A549 (cell line): ENCODE measurements at regions not wholly inside any gene's neighbourhood (a gene's known extent, or its start where the extent isn't known, plus 50 kb on each side); places are given as distances from the start of the nearest gene placed in this dataset.

ENCODE experiments used
- ATAC-seq, 2 experiments: fragments of 200-7000 bp in 1 of 2; fragments of >200 bp in 1 of 2; cut with Nextera tagmentation in 1 of 2; cut with Tn5 transposase in 1 of 2; 3 replicates each; pipeline versions ENCODE4 v1.8.0 to v1.9.1; 2018 to 2020; ENCODE audit warnings: mild to moderate bottlenecking in 1 of 2, moderate library complexity in 1 of 2
- CTCF ChIA-PET: fragments of 300-600 bp; sonication (Branson Sonifier 250); formaldehyde crosslinking; extraction: SDS; loops from one replicate; lab custom pipeline; 2021; ENCODE audit warnings: antibody characterized with exemption, inconsistent platforms; lab: Yijun Ruan, JAX
- POLR2A ChIA-PET: fragments of 350-600 bp; formaldehyde crosslinking; extraction: SDS; loops from one replicate; lab custom pipeline; 2021; ENCODE audit warnings: antibody characterized with exemption, inconsistent platforms; lab: Yijun Ruan, JAX
- DNase-seq, 2 experiments: peaks; one replicate each; pipeline versions ENCODE4 v3.0.0 to v3.0.0-alpha.2; 2011 to 2016; ENCODE audit warnings: low read depth in 1 of 2, low spot score in 1 of 2
- FAIRE-seq: peaks from 2 replicates; lab custom pipeline; 2011; peaks lifted over from hg19 to GRCh38; lab: Jason Lieb, UNC
- H3K27ac ChIP-seq, 2 experiments: fragments of >200 bp; sonication (Bioruptor Twin); formaldehyde crosslinking; 3 replicates each; pipeline ENCODE4 v1.5.1; 2016 to 2017
- H3K4me1 ChIP-seq: fragments of >200 bp; sonication (Bioruptor Twin); formaldehyde crosslinking; 3 replicates; pipeline ENCODE4 v1.6.1; 2016
- H3K4me2 ChIP-seq: fragments of >200 bp; sonication (Bioruptor Twin); formaldehyde crosslinking; 3 replicates; pipeline ENCODE4 v1.6.1; 2016
- H3K4me3 ChIP-seq: fragments of >200 bp; sonication (Bioruptor Twin); formaldehyde crosslinking; 3 replicates; pipeline ENCODE4 v1.5.1; 2016
- H3K9me3 ChIP-seq: fragments of >200 bp; sonication (Bioruptor Twin); formaldehyde crosslinking; 3 replicates; pipeline ENCODE4 v1.6.1; 2016
- BCL3 ChIP-seq: fragments of >200 bp; sonication (Bioruptor Twin); formaldehyde crosslinking; IDR thresholded peaks from 3 replicates; pipeline ENCODE4 v1.6.1; 2016
- CEBPB ChIP-seq, 2 experiments: fragments of >200 bp in 1 of 2; sonication (Bioruptor Twin) in 1 of 2; formaldehyde crosslinking in 1 of 2; IDR thresholded peaks; 2 replicates each; pipeline ENCODE4 v1.6.1; 2012 to 2016
- EHF ChIP-seq: fragments of 250-450 bp; sonication (Bioruptor Pico); IDR thresholded peaks from 2 replicates; pipeline ENCODE4 v1.5.0; 2020; ENCODE audit warnings: mild to moderate bottlenecking
- EP300 ChIP-seq, 2 experiments: fragments of >200 bp; sonication (Bioruptor Twin); formaldehyde crosslinking; IDR thresholded peaks; 2 replicates in 1 of 2; 3 replicates in 1 of 2; pipeline ENCODE4 v1.6.1; 2016 to 2017
- FOSL2 ChIP-seq, 2 experiments: fragments of 450-650 bp in 1 of 2; fragments of >200 bp in 1 of 2; sonication (Bioruptor Twin) in 1 of 2; formaldehyde crosslinking; IDR thresholded peaks; 2 replicates each; pipeline versions ENCODE4 v1.5.0 to v1.6.1; 2016 to 2020; ENCODE audit warnings: mild to moderate bottlenecking in 1 of 2, moderate library complexity in 1 of 2
- GATA3 ChIP-seq: IDR thresholded peaks from 2 replicates; pipeline ENCODE4 v1.6.1; 2012; ENCODE audit warnings: borderline replicate concordance
- HDAC2 ChIP-seq: fragments of 200-600 bp; sonication (generic); IDR thresholded peaks from 2 replicates; pipeline ENCODE4 v1.6.1; 2016
- HES2 ChIP-seq: fragments of >200 bp; sonication (Bioruptor Twin); formaldehyde crosslinking; IDR thresholded peaks from 2 replicates; pipeline ENCODE4 v1.6.1; 2016
- HOXB13 ChIP-seq: fragments of 250-450 bp; sonication (Bioruptor Pico); IDR thresholded peaks from 2 replicates; pipeline ENCODE4 v1.5.0; 2020; ENCODE audit warnings: low read depth, mild to moderate bottlenecking, moderate library complexity
- KDM1A ChIP-seq: fragments of 200-600 bp; sonication (generic); IDR thresholded peaks from 2 replicates; pipeline ENCODE4 v1.6.1; 2016; ENCODE audit warnings: low read depth, mild to moderate bottlenecking
- KDM5A ChIP-seq: fragments of 200-600 bp; sonication (generic); IDR thresholded peaks from 2 replicates; pipeline ENCODE4 v1.6.1; 2016; ENCODE audit warnings: antibody characterized with exemption, mild to moderate bottlenecking
- MAX ChIP-seq: IDR thresholded peaks from 2 replicates; pipeline ENCODE4 v1.6.1; 2012
- NR3C1 ChIP-seq: fragments of >200 bp; sonication (Bioruptor Twin); formaldehyde crosslinking; IDR thresholded peaks from 3 replicates; pipeline ENCODE4 v1.6.1; 2017
- PHF8 ChIP-seq: fragments of 200-600 bp; sonication (generic); IDR thresholded peaks from 2 replicates; pipeline ENCODE4 v1.6.1; 2016; ENCODE audit warnings: low read depth, mild to moderate bottlenecking, antibody characterized with exemption, moderate library complexity, borderline replicate concordance
- RAD21 ChIP-seq, 2 experiments: fragments of >200 bp in 1 of 2; sonication (Bioruptor Twin) in 1 of 2; formaldehyde crosslinking in 1 of 2; IDR thresholded peaks in 1 of 2; conservative IDR thresholded peaks in 1 of 2; 2 replicates in 1 of 2; 3 replicates in 1 of 2; pipeline ENCODE4 v1.6.1; 2012 to 2018; ENCODE audit warnings: inconsistent platforms in 1 of 2
- REST ChIP-seq: fragments of 200-600 bp; sonication (generic); IDR thresholded peaks from 2 replicates; pipeline ENCODE4 v1.6.1; 2016; ENCODE audit warnings: antibody characterized with exemption, mild to moderate bottlenecking, moderate library complexity
- RNF2 ChIP-seq: fragments of 200-600 bp; sonication (generic); IDR thresholded peaks from 2 replicates; pipeline ENCODE4 v1.6.1; 2016; ENCODE audit warnings: low read depth, mild to moderate bottlenecking, antibody characterized with exemption, moderate library complexity, borderline replicate concordance
- SMC3 ChIP-seq: fragments of >200 bp; sonication (Bioruptor Twin); formaldehyde crosslinking; IDR thresholded peaks from 3 replicates; pipeline ENCODE4 v1.6.1; 2018; ENCODE audit warnings: inconsistent platforms
- SREBF2 ChIP-seq: fragments of 450-650 bp; IDR thresholded peaks from 2 replicates; pipeline ENCODE4 v1.6.1; 2014; ENCODE audit warnings: mild to moderate bottlenecking, moderate library complexity
- TFCP2L1 ChIP-seq: fragments of 250-450 bp; sonication (Bioruptor Pico); IDR thresholded peaks from 2 replicates; pipeline ENCODE4 v1.5.0; 2021; ENCODE audit warnings: mild to moderate bottlenecking
- TP53 ChIP-seq: fragments of 250-450 bp; sonication (Bioruptor Pico); IDR thresholded peaks from 2 replicates; pipeline ENCODE4 v1.5.0; 2021; ENCODE audit warnings: mild to moderate bottlenecking, moderate library complexity
- ZNF302 ChIP-seq: fragments of 250-450 bp; sonication (Bioruptor Pico); IDR thresholded peaks from 2 replicates; pipeline ENCODE4 v1.9.0; 2021; ENCODE audit warnings: inconsistent platforms, mild to moderate bottlenecking, moderate library complexity
- ZSCAN20 ChIP-seq: fragments of 250-450 bp; sonication (Bioruptor Pico); IDR thresholded peaks from 2 replicates; pipeline ENCODE4 v1.8.0; 2022; ENCODE audit warnings: mild to moderate bottlenecking, moderate library complexity
- WGBS: methylation state at CpG from one replicate; pipeline ENCODE4 v1.1.6; 2017; ENCODE audit errors: missing lambda C conversion rate; 5-methylcytosine and 5-hydroxymethylcytosine counted together

GRCh38 chr3:193873426-193874201, 262.3 kb upstream of the HES1 start:
- ChIA-PET POLR2A (no interaction called here), CTCF (interaction anchor here (1.3 to 2.8 kb wide), 2 partner anchors 23 to 442 kb away, joined by 4 to 9 read pairs; no protein-coding TSS in a partner anchor)
- H3K4me2 ChIP-seq, result peak overlapping the region; percentile 65; the same call in 1 of the 3 replicates
- DNase-seq (no peak), FAIRE-seq (no peak), ATAC-seq (no peak)
- peaks cover 57% of the 10 kb centered on the region for H3K4me1 ChIP-seq
- no peak for TF ChIP-seq HOXB13
- TF ChIP-seq SMC3, result no peak
- TF ChIP-seq RAD21 (conservative IDR thresholded peaks at IDR 0.05 in 1 of 2, IDR thresholded peaks at IDR 0.05 in 1 of 2), result no peak
- no peak for TF ChIP-seq FOSL2 (IDR thresholded peaks at IDR 0.05)
- TF ChIP-seq FOSL2 (CRISPR knock-in tag; IDR thresholded peaks at IDR 0.05), result no peak
- no peak for TF ChIP-seq SREBF2
- no peak for TF ChIP-seq RNF2
- 91% methylated on average over 7 of the region's 8 CpGs for WGBS
- no peaks in the 10 kb centered on the region for H3K9me3 ChIP-seq
- no peak overlapping the region for H3K4me3 ChIP-seq
- H3K27ac ChIP-seq, result peak overlapping the region; percentile 75 to 81; a peak in 5 of 6 replicates

GRCh38 chr3:193874512-193874911, 261.4 kb upstream of the HES1 start:
- POLR2A ChIA-PET, result no interaction called here
- 85% methylated on average over 7 of the region's 7 CpGs for WGBS
- Histone ChIP-seq H3K9me3 (no peaks in the 10 kb centered on the region), H3K4me2 (no peak overlapping the region), H3K4me3 (no peak overlapping the region), H3K4me1 (peaks cover 58% of the 10 kb centered on the region), H3K27ac (no peak overlapping the region)
- TF ChIP-seq TFCP2L1 (CRISPR knock-in tag) (no peak), REST (no peak), GATA3 (no peak), SMC3 (no peak), NR3C1 (no peak), KDM1A (no peak), HDAC2 (no peak), EHF (CRISPR knock-in tag) (no peak), MAX (no peak), ZNF302 (CRISPR knock-in tag) (no peak), ZSCAN20 (no peak), KDM5A (no peak), PHF8 (no peak), RNF2 (no peak), EP300 (IDR thresholded peaks at IDR 0.05) (no peak)
- CTCF ChIA-PET, result interaction anchor here (2.8 kb wide), 1 partner anchor 441 kb away, joined by 9 read pairs; no protein-coding TSS in a partner anchor
- no peak for DNase-seq
- ATAC-seq, result no peak
- FAIRE-seq, result no peak

- no peaks in the 10 kb centered on the region for H3K9me3 ChIP-seq
- POLR2A ChIA-PET, result no interaction called here
- TF ChIP-seq BCL3 (no peak), CEBPB (IDR thresholded peaks at IDR 0.05) (no peak), HES2 (no peak), TP53 (CRISPR knock-in tag) (no peak)
- H3K4me3 ChIP-seq, result no peak overlapping the region
- CTCF ChIA-PET, result no interaction called here
- no peak overlapping the region for H3K4me2 ChIP-seq
- peaks cover 52% of the 10 kb centered on the region for H3K4me1 ChIP-seq
- FAIRE-seq (no peak), ATAC-seq (no peak), DNase-seq (no peak)
- no peak overlapping the region for H3K27ac ChIP-seq
- 92% methylated on average over 5 of the region's 5 CpGs for WGBS
Observed at GRCh38 chr3:193874997-193875593, 260.9 kb upstream of the HES1 start.
